ENCODE measurements at regions not wholly inside any gene's neighbourhood (a gene's known extent, or its start where the extent isn't known, plus 50 kb on each side); places are given as distances from the start of the nearest gene placed in this dataset.

DNA sequence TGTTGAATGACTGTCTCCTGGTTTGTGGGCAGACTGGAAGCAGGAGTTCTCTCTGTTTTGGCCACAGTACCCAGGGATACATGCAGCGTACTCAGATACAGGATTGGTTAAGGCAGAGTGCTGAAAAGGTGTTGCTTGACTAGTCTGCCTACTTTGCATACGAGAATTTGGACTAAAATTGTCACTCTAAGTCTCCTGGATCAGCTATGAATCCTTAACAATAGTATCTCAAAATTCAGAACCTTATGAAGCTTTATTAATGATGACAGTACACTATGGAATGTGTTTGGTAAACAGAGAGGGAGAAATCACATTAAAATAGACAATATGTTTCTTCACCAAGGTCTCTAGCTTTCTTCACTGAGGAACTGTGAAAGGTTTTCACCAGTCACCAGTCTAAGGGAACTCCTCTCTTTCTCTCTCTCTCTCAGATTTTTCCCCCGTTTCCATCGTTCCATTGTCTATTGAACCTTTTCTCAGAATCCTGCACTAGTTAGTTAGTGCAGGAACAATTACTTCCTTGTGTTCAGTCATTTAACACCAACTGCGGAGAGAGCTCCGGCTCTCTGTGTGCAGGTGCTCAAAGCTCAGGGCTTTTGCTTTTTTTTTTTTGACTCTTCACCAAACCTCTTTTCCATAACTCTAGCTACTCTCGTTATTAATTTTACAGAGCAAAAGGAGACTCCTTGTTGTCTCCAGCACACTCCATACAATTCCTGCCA, 85.9 kb upstream of the FNDC3B start:
- Histone ChIP-seq H3K27me3 (no peaks in the 10 kb centered on the region), H3K4me1 (ENCODE audit: control insufficient read depth in 1 of 2, insufficient read depth in 1 of 2, low read depth in 1 of 2, low read length in 1 of 2) (peaks cover 8% of the 10 kb centered on the region in 2 experiments), H3K36me3 (no peaks in the 10 kb centered on the region), H3K27ac (no peak overlapping the region), H3K9me3 (no peaks in the 10 kb centered on the region), H3K4me3 (ENCODE audit: low read depth in 1 of 2, low read length in 1 of 2) (no peak overlapping the region)
- TF ChIP-seq, protein P1, sequence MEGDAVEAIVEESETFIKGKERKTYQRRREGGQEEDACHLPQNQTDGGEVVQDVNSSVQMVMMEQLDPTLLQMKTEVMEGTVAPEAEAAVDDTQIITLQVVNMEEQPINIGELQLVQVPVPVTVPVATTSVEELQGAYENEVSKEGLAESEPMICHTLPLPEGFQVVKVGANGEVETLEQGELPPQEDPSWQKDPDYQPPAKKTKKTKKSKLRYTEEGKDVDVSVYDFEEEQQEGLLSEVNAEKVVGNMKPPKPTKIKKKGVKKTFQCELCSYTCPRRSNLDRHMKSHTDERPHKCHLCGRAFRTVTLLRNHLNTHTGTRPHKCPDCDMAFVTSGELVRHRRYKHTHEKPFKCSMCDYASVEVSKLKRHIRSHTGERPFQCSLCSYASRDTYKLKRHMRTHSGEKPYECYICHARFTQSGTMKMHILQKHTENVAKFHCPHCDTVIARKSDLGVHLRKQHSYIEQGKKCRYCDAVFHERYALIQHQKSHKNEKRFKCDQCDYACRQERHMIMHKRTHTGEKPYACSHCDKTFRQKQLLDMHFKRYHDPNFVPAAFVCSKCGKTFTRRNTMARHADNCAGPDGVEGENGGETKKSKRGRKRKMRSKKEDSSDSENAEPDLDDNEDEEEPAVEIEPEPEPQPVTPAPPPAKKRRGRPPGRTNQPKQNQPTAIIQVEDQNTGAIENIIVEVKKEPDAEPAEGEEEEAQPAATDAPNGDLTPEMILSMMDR (IDR thresholded peaks at IDR 0.05) = no peak

DNA sequence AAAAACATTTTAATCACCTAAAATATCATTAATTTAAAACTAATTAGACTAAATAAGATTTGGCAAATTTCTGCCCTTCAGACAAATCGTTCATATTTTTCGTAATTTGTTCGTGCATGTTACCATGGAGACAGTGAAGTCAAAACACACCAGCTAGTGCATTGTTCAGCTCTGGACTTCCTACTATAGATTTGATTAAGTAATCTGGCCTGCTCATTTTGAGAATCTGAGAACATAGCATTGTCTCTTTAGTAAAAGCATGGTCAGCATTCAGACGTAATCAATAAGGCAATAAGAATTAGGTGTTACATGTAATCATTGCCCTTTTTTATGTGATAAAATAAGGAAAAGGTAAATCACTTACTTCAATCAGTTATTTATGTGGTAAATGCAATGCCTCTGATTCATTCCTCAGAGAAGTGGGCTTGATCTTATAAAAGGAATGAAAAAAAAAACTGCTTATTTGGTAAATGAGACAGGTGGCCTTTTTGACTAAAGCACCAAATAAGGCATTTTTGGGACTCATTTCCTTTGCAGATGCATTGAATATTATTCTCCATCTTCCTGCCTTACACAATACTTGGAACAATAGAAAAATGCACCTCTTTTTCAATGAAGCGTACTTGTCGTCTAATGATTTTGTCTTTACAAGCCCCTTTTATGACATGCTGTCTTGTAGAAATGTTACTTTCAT, 84.5 kb upstream of the FNDC3B start:
- H3K27me3 ChIP-seq = no peaks in the 10 kb centered on the region
- no peak overlapping the region for H3K4me3 ChIP-seq (ENCODE audit: low read depth in 1 of 2, low read length in 1 of 2)
- peaks cover 12 to 13% of the 10 kb centered on the region in 2 experiments for H3K4me1 ChIP-seq (ENCODE audit: control insufficient read depth in 1 of 2, insufficient read depth in 1 of 2, low read depth in 1 of 2, low read length in 1 of 2)
- no peak overlapping the region for H3K27ac ChIP-seq
- no peaks in the 10 kb centered on the region for H3K36me3 ChIP-seq
- no peaks in the 10 kb centered on the region for H3K9me3 ChIP-seq
- TF ChIP-seq, protein P1 (IDR thresholded peaks at IDR 0.05) = no peak

DNA sequence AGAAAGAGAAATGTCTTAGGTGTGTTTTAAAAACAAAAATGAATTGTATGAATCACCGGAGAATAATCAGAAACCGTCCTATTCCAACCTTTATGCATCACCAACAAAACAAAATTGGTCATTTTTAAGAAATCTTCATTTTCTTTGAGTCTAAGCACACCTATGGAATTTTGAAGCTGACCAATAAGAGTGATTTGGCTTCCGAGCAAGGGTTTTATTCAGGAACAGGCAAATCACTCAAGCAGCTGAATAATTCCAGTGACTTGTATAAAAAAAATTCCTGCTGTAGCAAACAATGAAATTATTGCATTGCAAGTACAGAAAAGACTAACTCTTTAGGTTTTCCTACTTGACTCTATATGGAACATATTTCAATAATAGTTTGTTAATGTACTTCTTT, 83.8 kb upstream of the FNDC3B start:
- H3K9me3 ChIP-seq = no peaks in the 10 kb centered on the region
- H3K36me3 ChIP-seq = no peaks in the 10 kb centered on the region
- no peak overlapping the region for H3K27ac ChIP-seq
- peaks cover 20 to 21% of the 10 kb centered on the region in 2 experiments for H3K4me1 ChIP-seq (ENCODE audit: control insufficient read depth in 1 of 2, insufficient read depth in 1 of 2, low read depth in 1 of 2, low read length in 1 of 2)
- TF ChIP-seq, protein P1 (IDR thresholded peaks at IDR 0.05) = no peak
- no peaks in the 10 kb centered on the region for H3K27me3 ChIP-seq
- H3K4me3 ChIP-seq (ENCODE audit: low read depth in 1 of 2, low read length in 1 of 2) = no peak overlapping the region

DNA sequence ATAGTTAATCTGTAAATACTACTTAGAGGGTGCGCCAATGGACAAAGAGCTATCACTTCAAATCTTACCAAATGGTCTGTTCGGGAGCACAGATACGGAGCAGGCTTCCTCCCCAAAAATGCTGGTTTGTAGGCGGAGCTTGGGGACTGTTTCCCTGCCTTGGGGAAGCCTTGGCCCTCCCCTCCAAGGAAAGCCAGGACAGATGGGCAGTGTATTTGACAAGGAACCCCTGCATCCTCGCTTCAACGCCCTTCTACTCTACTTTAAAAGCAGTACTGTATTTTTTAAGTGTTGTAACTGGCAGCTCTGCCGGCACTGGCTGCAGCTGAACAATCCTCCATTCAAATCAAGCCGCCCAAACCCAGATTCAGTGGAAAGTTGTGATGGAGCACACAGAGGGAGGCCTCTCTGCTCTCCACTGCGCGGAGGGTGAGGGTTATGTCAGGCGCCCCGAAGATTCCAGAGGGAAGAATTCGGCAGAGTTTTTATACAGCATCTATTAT, 83.1 kb upstream of the FNDC3B start:
- Histone ChIP-seq H3K27ac (no peak overlapping the region), H3K4me1 (ENCODE audit: control insufficient read depth in 1 of 2, insufficient read depth in 1 of 2, low read depth in 1 of 2, low read length in 1 of 2) (peaks cover 26 to 27% of the 10 kb centered on the region in 2 experiments), H3K4me3 (ENCODE audit: low read depth in 1 of 2, low read length in 1 of 2) (no peak overlapping the region), H3K27me3 (no peaks in the 10 kb centered on the region), H3K9me3 (no peaks in the 10 kb centered on the region), H3K36me3 (no peaks in the 10 kb centered on the region)
- TF ChIP-seq, protein P1 (IDR thresholded peaks at IDR 0.05) = no peak

DNA sequence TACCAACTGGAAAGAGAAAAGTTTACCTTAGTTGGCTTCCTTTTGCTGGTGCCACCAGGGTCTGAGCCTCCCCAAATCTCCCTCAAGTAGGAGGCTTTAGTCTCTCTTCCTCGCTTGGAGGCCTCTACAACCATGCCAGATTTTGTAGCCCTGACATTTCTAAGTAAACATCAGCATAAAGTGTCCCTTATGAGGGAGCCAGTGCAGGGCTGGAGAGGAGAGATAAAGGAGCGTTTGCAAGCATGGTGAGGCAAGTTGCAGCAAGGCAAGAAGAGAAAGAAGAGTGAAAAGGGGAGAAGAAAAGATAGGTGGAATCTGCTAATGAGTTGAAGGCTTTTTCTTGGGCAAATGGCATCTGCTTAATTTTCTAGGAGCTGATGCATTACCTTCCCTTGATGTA, 82.7 kb upstream of the FNDC3B start:
- Histone ChIP-seq H3K27ac (no peak overlapping the region), H3K27me3 (no peaks in the 10 kb centered on the region), H3K36me3 (no peaks in the 10 kb centered on the region), H3K9me3 (no peaks in the 10 kb centered on the region), H3K4me1 (ENCODE audit: control insufficient read depth in 1 of 2, insufficient read depth in 1 of 2, low read depth in 1 of 2, low read length in 1 of 2) (peaks cover 28 to 32% of the 10 kb centered on the region in 2 experiments), H3K4me3 (ENCODE audit: low read depth in 1 of 2, low read length in 1 of 2) (no peak overlapping the region)
- TF ChIP-seq, protein P1 (IDR thresholded peaks at IDR 0.05) = no peak
